Thyroid gland (tissue), 4 donors: ENCODE measurements at regions not wholly inside any gene's neighbourhood (a gene's known extent, or its start where the extent isn't known, plus 50 kb on each side); places are given as distances from the start of the nearest gene placed in this dataset.

Source experiments
- DNase-seq, 2 donors: peaks; one replicate each; pipeline ENCODE4 v3.0.0-alpha.2; 2019
- H3K27ac ChIP-seq, 3 donors: fragments of 200-600 bp; sonication (generic); 1 replicate in 2 of 3; 2 replicates in 1 of 3; pipeline ENCODE4 v1.5.1; 2016 to 2019; ENCODE audit warnings: mild to moderate bottlenecking in 1 of 3, moderate library complexity in 1 of 3
- H3K27me3 ChIP-seq: fragments of 200-600 bp; sonication (generic); one replicate; pipeline ENCODE4 v1.5.1; 2019
- H3K36me3 ChIP-seq, 2 donors: fragments of 200-600 bp; sonication (generic); one replicate each; pipeline ENCODE4 v1.5.1; 2016 to 2019
- H3K4me1 ChIP-seq, 2 donors: fragments of 200-600 bp; sonication (generic); one replicate each; pipeline ENCODE4 v1.5.1; 2017 to 2019
- H3K4me3 ChIP-seq, 3 donors: fragments of 200-600 bp; sonication (generic); replicated peaks in 1 of 3; 1 replicate in 2 of 3; 2 replicates in 1 of 3; pipeline ENCODE4 v1.5.1; 2016; ENCODE audit warnings: mild to moderate bottlenecking in 1 of 3
- H3K9me3 ChIP-seq: fragments of 200-600 bp; sonication (generic); one replicate; pipeline ENCODE4 v1.5.1; 2017
- POLR2A ChIP-seq, 2 donors: fragments of 450-650 bp; IDR thresholded peaks; one replicate each; pipeline ENCODE4 v1.6.1; 2017; ENCODE audit warnings: antibody characterized with exemption in 2 of 2, mild to moderate bottlenecking in 2 of 2, moderate library complexity in 1 of 2
- WGBS, 2 donors: methylation state at CpG; one replicate each; pipeline ENCODE4 v1.1.5; 2017; 5-methylcytosine and 5-hydroxymethylcytosine counted together
- intact Hi-C: fragments of 100-400 bp; cut with DNase I; formaldehyde crosslinking; loops from one replicate; pipeline ENCODE4 v1.15.1; 2023
- TF ChIP-seq, protein P1 (sequence below), 6 experiments: fragments of 200-600 bp in 3 of 6; fragments of 450-650 bp in 3 of 6; sonication (generic) in 3 of 6; IDR thresholded peaks; one replicate each; pipeline ENCODE4 v1.5.1; 2016 to 2019; ENCODE audit warnings: antibody characterized with exemption in 6 of 6, mild to moderate bottlenecking in 2 of 6, inconsistent platforms in 1 of 6, moderate library complexity in 1 of 6

DNA sequence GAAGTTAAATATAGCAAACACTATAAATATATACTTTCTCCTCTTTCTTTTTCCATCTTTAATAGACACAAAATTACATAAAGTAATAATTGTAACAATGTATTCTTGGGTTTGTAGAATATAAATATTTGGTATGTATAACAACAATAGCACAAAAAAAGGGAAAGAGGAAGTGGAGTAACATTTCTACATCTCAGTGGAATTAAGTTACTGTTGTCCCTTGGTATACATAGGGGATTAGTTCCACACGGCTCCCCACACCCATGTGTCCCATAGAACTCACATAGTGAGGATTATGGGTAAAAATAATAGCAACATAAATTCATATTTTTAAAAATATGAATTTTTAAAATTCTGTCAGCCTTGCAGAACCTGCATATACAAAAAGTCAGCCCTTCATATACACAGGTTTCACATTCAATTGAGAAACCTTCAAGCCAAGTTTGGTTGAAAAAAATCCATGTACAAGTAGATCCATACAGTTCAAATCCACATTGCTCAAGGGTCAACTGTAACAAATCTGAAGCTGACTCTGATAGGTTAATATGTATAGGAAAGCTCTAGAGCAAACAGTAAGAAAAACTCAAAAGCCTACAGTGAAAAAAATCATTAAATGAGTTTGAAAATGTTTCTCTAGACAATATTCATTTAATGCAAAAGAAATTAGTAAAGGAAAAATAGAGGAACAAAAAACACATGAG, 92.4 kb downstream of the HYCC1 start:
- H3K27ac ChIP-seq = no peak overlapping the region
- no peaks in the 10 kb centered on the region for H3K27me3 ChIP-seq
- no peak for TF ChIP-seq POLR2A (IDR thresholded peaks at IDR 0.05)
- TF ChIP-seq, protein P1, sequence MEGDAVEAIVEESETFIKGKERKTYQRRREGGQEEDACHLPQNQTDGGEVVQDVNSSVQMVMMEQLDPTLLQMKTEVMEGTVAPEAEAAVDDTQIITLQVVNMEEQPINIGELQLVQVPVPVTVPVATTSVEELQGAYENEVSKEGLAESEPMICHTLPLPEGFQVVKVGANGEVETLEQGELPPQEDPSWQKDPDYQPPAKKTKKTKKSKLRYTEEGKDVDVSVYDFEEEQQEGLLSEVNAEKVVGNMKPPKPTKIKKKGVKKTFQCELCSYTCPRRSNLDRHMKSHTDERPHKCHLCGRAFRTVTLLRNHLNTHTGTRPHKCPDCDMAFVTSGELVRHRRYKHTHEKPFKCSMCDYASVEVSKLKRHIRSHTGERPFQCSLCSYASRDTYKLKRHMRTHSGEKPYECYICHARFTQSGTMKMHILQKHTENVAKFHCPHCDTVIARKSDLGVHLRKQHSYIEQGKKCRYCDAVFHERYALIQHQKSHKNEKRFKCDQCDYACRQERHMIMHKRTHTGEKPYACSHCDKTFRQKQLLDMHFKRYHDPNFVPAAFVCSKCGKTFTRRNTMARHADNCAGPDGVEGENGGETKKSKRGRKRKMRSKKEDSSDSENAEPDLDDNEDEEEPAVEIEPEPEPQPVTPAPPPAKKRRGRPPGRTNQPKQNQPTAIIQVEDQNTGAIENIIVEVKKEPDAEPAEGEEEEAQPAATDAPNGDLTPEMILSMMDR (IDR thresholded peaks at IDR 0.05) = no peak
- no peaks in the 10 kb centered on the region for H3K9me3 ChIP-seq
- no peaks in the 10 kb centered on the region for H3K4me1 ChIP-seq
- no peaks in the 10 kb centered on the region for H3K36me3 ChIP-seq
- WGBS, 2 donors = 75 to 77% methylated on average over 1 of the region's 1 CpG
- DNase-seq = no peak
- no peak overlapping the region for H3K4me3 ChIP-seq
- intact Hi-C loops = no loop called here

DNA sequence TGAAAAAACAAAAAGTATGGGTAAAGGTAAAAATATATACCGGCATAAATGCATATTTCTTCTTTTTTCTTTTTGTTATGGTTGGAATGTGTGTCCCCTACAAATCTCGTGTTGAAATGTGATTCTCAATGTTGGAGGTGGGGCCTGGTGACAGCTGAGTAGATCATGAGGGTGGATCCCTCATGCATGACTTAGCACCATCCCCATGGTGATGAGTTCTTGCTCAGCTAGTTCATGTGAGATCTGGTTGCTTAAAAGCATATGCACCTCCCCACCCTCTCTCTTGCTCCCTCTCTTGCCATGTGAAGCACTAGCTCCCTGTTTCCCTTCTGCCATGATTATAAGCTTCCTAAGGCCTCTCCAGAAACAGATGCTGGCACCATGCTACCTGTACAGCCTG, 93.3 kb downstream of the HYCC1 start:
- intact Hi-C loops = no loop called here
- Histone ChIP-seq H3K4me1 (no peaks in the 10 kb centered on the region), H3K4me3 (no peak overlapping the region), H3K36me3 (no peaks in the 10 kb centered on the region), H3K9me3 (no peaks in the 10 kb centered on the region), H3K27me3 (no peaks in the 10 kb centered on the region), H3K27ac (no peak overlapping the region)
- no peak for DNase-seq
- TF ChIP-seq, protein P1 (IDR thresholded peaks at IDR 0.05) = no peak
- TF ChIP-seq POLR2A (IDR thresholded peaks at IDR 0.05) = no peak
- 72 to 73% methylated on average over 2 of the region's 2 CpGs for WGBS, 2 donors

DNA sequence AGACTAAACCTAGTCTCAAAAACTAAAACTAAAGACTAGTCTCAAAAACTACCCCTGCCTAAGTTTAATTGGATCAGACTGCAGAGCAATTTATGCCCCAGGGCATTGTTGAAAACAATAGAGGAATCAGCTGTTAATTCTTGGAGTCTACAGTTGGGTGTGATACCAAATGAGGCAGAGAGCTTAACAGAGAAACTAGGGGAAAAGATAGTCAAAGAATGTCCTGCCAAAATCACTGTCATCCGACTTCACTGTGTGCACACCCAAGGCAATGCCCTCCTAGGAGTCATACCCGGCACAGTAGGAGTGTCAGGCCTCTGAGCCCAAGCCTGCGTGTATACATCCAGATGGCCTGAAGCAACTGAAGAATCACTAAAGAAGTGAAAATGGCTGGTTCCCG, 90.5 kb upstream of the TOMM7 start:
- DNase-seq = no peak
- Histone ChIP-seq H3K27me3 (no peaks in the 10 kb centered on the region), H3K27ac (no peak overlapping the region), H3K36me3 (no peaks in the 10 kb centered on the region), H3K4me3 (no peak overlapping the region), H3K9me3 (no peaks in the 10 kb centered on the region), H3K4me1 (no peaks in the 10 kb centered on the region)
- 94 to 95% methylated on average over 4 of the region's 4 CpGs for WGBS, 2 donors
- intact Hi-C loops = no loop called here
- TF ChIP-seq, protein P1 (IDR thresholded peaks at IDR 0.05) = no peak
- TF ChIP-seq POLR2A (IDR thresholded peaks at IDR 0.05) = no peak

DNA sequence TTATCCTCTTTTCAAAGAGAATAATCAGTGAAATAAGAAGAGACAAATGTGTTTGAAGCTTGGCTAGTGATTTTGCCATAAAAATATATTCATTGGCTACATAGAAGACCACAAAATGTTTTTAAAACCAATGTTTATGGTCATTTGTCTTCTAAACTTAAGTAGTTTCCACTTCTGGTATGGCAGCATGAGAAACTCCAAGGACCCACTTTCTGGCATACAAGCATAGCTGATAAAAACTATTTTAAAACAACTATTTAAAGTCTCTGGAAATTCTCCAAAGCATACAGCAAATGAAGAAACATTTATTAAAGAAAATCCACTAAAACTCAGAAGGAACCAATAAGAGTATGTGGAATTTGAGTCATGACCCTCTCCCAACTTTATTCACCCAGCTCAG, 89.2 kb upstream of the TOMM7 start:
- Histone ChIP-seq H3K27me3 (no peaks in the 10 kb centered on the region), H3K4me1 (no peaks in the 10 kb centered on the region), H3K27ac (no peak overlapping the region), H3K36me3 (no peaks in the 10 kb centered on the region), H3K9me3 (no peaks in the 10 kb centered on the region), H3K4me3 (no peak overlapping the region)
- no peak for DNase-seq
- intact Hi-C loops = no loop called here
- TF ChIP-seq, protein P1 (IDR thresholded peaks at IDR 0.05) = no peak
- TF ChIP-seq POLR2A (IDR thresholded peaks at IDR 0.05) = no peak

DNA sequence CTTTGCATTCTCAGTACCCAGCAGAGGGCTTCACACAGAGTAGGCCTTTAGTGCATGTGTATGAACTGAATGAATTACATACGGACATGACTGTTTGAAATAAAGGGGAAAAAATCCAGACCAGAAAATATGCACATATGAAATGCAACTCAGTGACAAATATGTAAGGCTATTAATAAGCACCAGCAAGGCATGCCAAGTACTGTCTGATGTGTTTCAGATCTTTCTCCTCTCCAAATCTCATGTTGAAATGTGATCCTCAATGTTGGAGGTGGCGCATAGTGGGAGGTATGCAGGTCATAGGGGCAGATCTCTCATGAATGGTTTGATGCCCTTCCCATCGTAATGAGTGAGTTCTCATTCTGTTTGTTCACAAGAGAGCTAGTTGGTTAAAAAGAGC, 87.3 kb upstream of the TOMM7 start:
- Histone ChIP-seq H3K9me3 (no peaks in the 10 kb centered on the region), H3K27ac (no peak overlapping the region), H3K27me3 (no peaks in the 10 kb centered on the region), H3K4me1 (no peaks in the 10 kb centered on the region), H3K4me3 (no peak overlapping the region), H3K36me3 (no peaks in the 10 kb centered on the region)
- TF ChIP-seq POLR2A (IDR thresholded peaks at IDR 0.05) = no peak
- TF ChIP-seq, protein P1 (IDR thresholded peaks at IDR 0.05) = no peak
- intact Hi-C loops = no loop called here
- no peak for DNase-seq
- WGBS, 2 donors = 91% methylated on average over 3 of the region's 3 CpGs
